ENCODE measurements at regions not wholly inside any gene's neighbourhood (a gene's known extent, or its start where the extent isn't known, plus 50 kb on each side); places are given as distances from the start of the nearest gene placed in this dataset.

DNA sequence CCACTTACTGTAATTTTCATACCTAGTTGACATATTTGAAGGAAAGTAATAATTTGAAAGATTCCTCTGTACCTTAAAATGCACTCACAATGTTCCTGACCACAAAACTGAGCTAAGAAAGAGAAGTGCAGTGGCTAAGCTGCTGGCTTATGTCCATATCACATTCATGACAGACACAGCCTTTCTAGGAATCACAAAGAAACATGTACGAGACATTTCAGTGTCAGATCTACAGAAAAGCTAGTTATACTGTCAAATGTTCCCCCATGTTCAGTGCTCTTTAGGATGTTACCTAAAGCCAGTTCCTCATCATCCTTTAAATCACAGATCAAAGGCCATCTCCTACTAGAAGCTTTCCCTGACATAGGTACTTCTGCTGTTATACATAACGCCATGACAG lies 142.2 kb upstream of the C11orf58 start:
- no peak for TF ChIP-seq ZNF446 (CRISPR knock-in tag; IDR thresholded peaks at IDR 0.05)
- TF ChIP-seq, protein P1, sequence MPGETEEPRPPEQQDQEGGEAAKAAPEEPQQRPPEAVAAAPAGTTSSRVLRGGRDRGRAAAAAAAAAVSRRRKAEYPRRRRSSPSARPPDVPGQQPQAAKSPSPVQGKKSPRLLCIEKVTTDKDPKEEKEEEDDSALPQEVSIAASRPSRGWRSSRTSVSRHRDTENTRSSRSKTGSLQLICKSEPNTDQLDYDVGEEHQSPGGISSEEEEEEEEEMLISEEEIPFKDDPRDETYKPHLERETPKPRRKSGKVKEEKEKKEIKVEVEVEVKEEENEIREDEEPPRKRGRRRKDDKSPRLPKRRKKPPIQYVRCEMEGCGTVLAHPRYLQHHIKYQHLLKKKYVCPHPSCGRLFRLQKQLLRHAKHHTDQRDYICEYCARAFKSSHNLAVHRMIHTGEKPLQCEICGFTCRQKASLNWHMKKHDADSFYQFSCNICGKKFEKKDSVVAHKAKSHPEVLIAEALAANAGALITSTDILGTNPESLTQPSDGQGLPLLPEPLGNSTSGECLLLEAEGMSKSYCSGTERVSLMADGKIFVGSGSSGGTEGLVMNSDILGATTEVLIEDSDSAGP (CRISPR knock-in tag; IDR thresholded peaks at IDR 0.05; ENCODE audit: borderline replicate concordance), result no peak
- no peak for TF ChIP-seq RAD21 (CRISPR knock-in tag; IDR thresholded peaks at IDR 0.05)
- TF ChIP-seq, protein P2, sequence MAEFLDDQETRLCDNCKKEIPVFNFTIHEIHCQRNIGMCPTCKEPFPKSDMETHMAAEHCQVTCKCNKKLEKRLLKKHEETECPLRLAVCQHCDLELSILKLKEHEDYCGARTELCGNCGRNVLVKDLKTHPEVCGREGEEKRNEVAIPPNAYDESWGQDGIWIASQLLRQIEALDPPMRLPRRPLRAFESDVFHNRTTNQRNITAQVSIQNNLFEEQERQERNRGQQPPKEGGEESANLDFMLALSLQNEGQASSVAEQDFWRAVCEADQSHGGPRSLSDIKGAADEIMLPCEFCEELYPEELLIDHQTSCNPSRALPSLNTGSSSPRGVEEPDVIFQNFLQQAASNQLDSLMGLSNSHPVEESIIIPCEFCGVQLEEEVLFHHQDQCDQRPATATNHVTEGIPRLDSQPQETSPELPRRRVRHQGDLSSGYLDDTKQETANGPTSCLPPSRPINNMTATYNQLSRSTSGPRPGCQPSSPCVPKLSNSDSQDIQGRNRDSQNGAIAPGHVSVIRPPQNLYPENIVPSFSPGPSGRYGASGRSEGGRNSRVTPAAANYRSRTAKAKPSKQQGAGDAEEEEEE (CRISPR knock-in tag; IDR thresholded peaks at IDR 0.05; ENCODE audit: borderline replicate concordance), result no peak
- TF ChIP-seq BHLHE40 (IDR thresholded peaks at IDR 0.05; ENCODE audit: low read length), result no peak
- TF ChIP-seq KAT8 (CRISPR knock-in tag; IDR thresholded peaks at IDR 0.05), result no peak
- TF ChIP-seq, protein P3, sequence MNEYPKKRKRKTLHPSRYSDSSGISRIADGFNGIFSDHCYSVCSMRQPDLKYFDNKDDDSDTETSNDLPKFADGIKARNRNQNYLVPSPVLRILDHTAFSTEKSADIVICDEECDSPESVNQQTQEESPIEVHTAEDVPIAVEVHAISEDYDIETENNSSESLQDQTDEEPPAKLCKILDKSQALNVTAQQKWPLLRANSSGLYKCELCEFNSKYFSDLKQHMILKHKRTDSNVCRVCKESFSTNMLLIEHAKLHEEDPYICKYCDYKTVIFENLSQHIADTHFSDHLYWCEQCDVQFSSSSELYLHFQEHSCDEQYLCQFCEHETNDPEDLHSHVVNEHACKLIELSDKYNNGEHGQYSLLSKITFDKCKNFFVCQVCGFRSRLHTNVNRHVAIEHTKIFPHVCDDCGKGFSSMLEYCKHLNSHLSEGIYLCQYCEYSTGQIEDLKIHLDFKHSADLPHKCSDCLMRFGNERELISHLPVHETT (CRISPR knock-in tag; conservative IDR thresholded peaks at IDR 0.05), result no peak
- TF ChIP-seq, protein P4, sequence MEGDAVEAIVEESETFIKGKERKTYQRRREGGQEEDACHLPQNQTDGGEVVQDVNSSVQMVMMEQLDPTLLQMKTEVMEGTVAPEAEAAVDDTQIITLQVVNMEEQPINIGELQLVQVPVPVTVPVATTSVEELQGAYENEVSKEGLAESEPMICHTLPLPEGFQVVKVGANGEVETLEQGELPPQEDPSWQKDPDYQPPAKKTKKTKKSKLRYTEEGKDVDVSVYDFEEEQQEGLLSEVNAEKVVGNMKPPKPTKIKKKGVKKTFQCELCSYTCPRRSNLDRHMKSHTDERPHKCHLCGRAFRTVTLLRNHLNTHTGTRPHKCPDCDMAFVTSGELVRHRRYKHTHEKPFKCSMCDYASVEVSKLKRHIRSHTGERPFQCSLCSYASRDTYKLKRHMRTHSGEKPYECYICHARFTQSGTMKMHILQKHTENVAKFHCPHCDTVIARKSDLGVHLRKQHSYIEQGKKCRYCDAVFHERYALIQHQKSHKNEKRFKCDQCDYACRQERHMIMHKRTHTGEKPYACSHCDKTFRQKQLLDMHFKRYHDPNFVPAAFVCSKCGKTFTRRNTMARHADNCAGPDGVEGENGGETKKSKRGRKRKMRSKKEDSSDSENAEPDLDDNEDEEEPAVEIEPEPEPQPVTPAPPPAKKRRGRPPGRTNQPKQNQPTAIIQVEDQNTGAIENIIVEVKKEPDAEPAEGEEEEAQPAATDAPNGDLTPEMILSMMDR (CRISPR knock-in tag; IDR thresholded peaks at IDR 0.05), result no peak
- no peak for TF ChIP-seq ZNF431 (CRISPR knock-in tag; IDR thresholded peaks at IDR 0.05; ENCODE audit: borderline replicate concordance, low read depth)
- TF ChIP-seq POLR2A (IDR thresholded peaks at IDR 0.05; ENCODE audit: insufficient read depth in 1 of 2, low read depth in 2 of 2, low read length in 2 of 2), result no peak
- TF ChIP-seq HMG20A (CRISPR knock-in tag; IDR thresholded peaks at IDR 0.05; ENCODE audit: borderline replicate concordance), result no peak
- TF ChIP-seq, protein P5, sequence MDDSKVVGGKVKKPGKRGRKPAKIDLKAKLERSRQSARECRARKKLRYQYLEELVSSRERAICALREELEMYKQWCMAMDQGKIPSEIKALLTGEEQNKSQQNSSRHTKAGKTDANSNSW (CRISPR knock-in tag; IDR thresholded peaks at IDR 0.05; ENCODE audit: borderline replicate concordance), result no peak
- TF ChIP-seq ZNF501 (CRISPR knock-in tag; IDR thresholded peaks at IDR 0.05), result no peak
- TF ChIP-seq ARNT (IDR thresholded peaks at IDR 0.05), result no peak
